ENCODE measurements at regions not wholly inside any gene's neighbourhood (a gene's known extent, or its start where the extent isn't known, plus 50 kb on each side); places are given as distances from the start of the nearest gene placed in this dataset.

GRCh38 chr19:30856376-30856775 is 484.2 kb downstream of the ZNF536 start:
- no peak overlapping the region for H3K4ac ChIP-seq (replicated peaks; ENCODE audit: insufficient read length, low read depth, low read length)
- H2AK5ac ChIP-seq (ENCODE audit: low read depth, low read length) = no peak overlapping the region
- no peaks in the 10 kb centered on the region for H3K79me1 ChIP-seq (ENCODE audit: low read depth, low read length)
- H3K56ac ChIP-seq (replicated peaks; ENCODE audit: insufficient read length, low read depth, low read length) = no peak overlapping the region
- no peak overlapping the region for H4K91ac ChIP-seq (replicated peaks; ENCODE audit: insufficient read length, low read length)
- H3K14ac ChIP-seq (ENCODE audit: insufficient read length) = no peak overlapping the region
- no peaks in the 10 kb centered on the region for H4K20me1 ChIP-seq (replicated peaks in 1 of 2; ENCODE audit: control insufficient read depth in 1 of 2, insufficient read depth in 2 of 2, low read length in 2 of 2)
- H2AFZ ChIP-seq (ENCODE audit: low read length) = no peak overlapping the region
- CTCF ChIA-PET (ENCODE audit: partially characterized antibody) = interaction anchor here (0.8 to 2.3 kb wide), 6 partner anchors 9 to 290 kb away, joined by 3 to 6 read pairs (median 3); no protein-coding TSS in a partner anchor
- H4K5ac ChIP-seq (ENCODE audit: insufficient read length, low read depth, low read length) = no peak overlapping the region
- H3K4me3 ChIP-seq (ENCODE audit: extremely low read depth in 1 of 4, insufficient read depth in 2 of 4, low read depth in 3 of 4, low read length in 4 of 4) = no peak overlapping the region
- H3K4me2 ChIP-seq (ENCODE audit: insufficient read depth in 1 of 2, low read depth in 2 of 2, low read length in 2 of 2) = no peak overlapping the region
- TF ChIP-seq SAP30 (IDR thresholded peaks at IDR 0.05; ENCODE audit: insufficient read depth, insufficient replicate concordance, low read length) (no peak), CHD1 (IDR thresholded peaks at IDR 0.05; ENCODE audit: low read depth, low read length) (no peak), NRF1 (IDR thresholded peaks at IDR 0.05; ENCODE audit: low read depth, low read length) (no peak), TBP (IDR thresholded peaks at IDR 0.05; ENCODE audit: low read depth, low read length) (no peak), NANOG (IDR thresholded peaks at IDR 0.05; ENCODE audit: insufficient read depth, low read depth, low read length, poor library complexity, severe bottlenecking) (no peak), CEBPB (IDR thresholded peaks at IDR 0.05; ENCODE audit: low read depth, low read length) (no peak), JUN (IDR thresholded peaks at IDR 0.05; ENCODE audit: low read depth, low read length) (no peak), ATF2 (IDR thresholded peaks at IDR 0.05; ENCODE audit: low read length) (no peak), SP2 (IDR thresholded peaks at IDR 0.05; ENCODE audit: low read length) (no peak), CBX8 (IDR thresholded peaks at IDR 0.05; ENCODE audit: borderline replicate concordance, low read depth, low read length) (no peak), BACH1 (IDR thresholded peaks at IDR 0.05; ENCODE audit: low read length) (no peak), MAFK (IDR thresholded peaks at IDR 0.05; ENCODE audit: low read depth, low read length) (no peak), RFX5 (IDR thresholded peaks at IDR 0.05; ENCODE audit: borderline replicate concordance, low read depth, low read length) (no peak)
- H3K27me3 ChIP-seq (replicated peaks in 1 of 4; ENCODE audit: control insufficient read depth in 3 of 4, extremely low read depth in 1 of 4, insufficient read depth in 3 of 4, low read length in 3 of 4) = no peaks in the 10 kb centered on the region
- no peak overlapping the region for H2BK5ac ChIP-seq (ENCODE audit: low read depth, low read length)
- no peak overlapping the region for H2BK15ac ChIP-seq (ENCODE audit: low read length)
- H3K4me1 ChIP-seq (replicated peaks in 1 of 4; ENCODE audit: control insufficient read depth in 3 of 4, insufficient read depth in 4 of 4, low read length in 3 of 4) = no peaks in the 10 kb centered on the region
- H3K9me3 ChIP-seq (ENCODE audit: insufficient read depth in 2 of 2, low read depth in 1 of 2, low read length in 1 of 2) = no peaks in the 10 kb centered on the region
- no peak overlapping the region for H3K27ac ChIP-seq (ENCODE audit: low read depth, low read length)
- H3K23me2 ChIP-seq (ENCODE audit: low read depth, low read length) = no peaks in the 10 kb centered on the region
- DNase-seq (ENCODE audit: low read depth in 1 of 2, low spot score in 2 of 2) (peak in 1 of 2 experiments; percentile 10), FAIRE-seq (no peak)
- no peak overlapping the region for H3K9ac ChIP-seq (replicated peaks in 1 of 4; ENCODE audit: extremely low read depth in 1 of 4, low read depth in 3 of 4, low read length in 3 of 4)
- no peaks in the 10 kb centered on the region for H3K79me2 ChIP-seq (ENCODE audit: control insufficient read depth in 1 of 2, insufficient read depth in 2 of 2, low read length in 2 of 2)
- no peak overlapping the region for H3K18ac ChIP-seq (ENCODE audit: extremely low read depth, low read length)
- no peak overlapping the region for H2BK12ac ChIP-seq (ENCODE audit: low read depth, low read length)
- no peak overlapping the region for H4K8ac ChIP-seq (ENCODE audit: extremely low read depth, insufficient read depth, low read length)
- H2BK20ac ChIP-seq (ENCODE audit: low read length) = no peak overlapping the region
- H2BK120ac ChIP-seq (replicated peaks; ENCODE audit: low read depth, low read length) = no peak overlapping the region
- H3K36me3 ChIP-seq (ENCODE audit: control insufficient read depth in 2 of 4, insufficient read depth in 4 of 4, low read length in 3 of 4) = no peaks in the 10 kb centered on the region
- WGBS, 2 experiments (ENCODE audit: extremely low coverage in 1 of 2, insufficient coverage in 1 of 2, insufficient read length in 1 of 2, insufficient replicate concordance in 2 of 2, low coverage in 1 of 2, low lambda C conversion rate in 2 of 2, missing lambda C conversion rate in 1 of 2) = 100% methylated on average over 3 of the region's 3 CpGs; no CpG with 5 or more reads in 1 of the 2 experiments
- no peak overlapping the region for H3K23ac ChIP-seq (ENCODE audit: insufficient read length)
- POLR2A ChIA-PET (ENCODE audit: partially characterized antibody) = no interaction called here
